HCT116 (cell line): ENCODE measurements at regions not wholly inside any gene's neighbourhood (a gene's known extent, or its start where the extent isn't known, plus 50 kb on each side); places are given as distances from the start of the nearest gene placed in this dataset.

Experiments used
- ATAC-seq: fragments of 200-7000 bp; cut with Tn5 transposase; 2 replicates; pipeline ENCODE4 v1.9.1; 2020; ENCODE audit warnings: mild to moderate bottlenecking, moderate library complexity
- BruUV-seq: library from RNA; stranded (reverse); fragments of 400-500 nt; replicated peaks from 2 replicates; lab custom pipeline; 2021; lab: Mats Ljungman, UMichigan
- CTCF ChIA-PET: fragments of 300-600 bp; sonication (Branson Sonifier 250); formaldehyde crosslinking; loops from one replicate; lab custom pipeline; 2021; ENCODE audit warnings: antibody characterized with exemption; lab: Charles Lee
- POLR2A ChIA-PET: fragments of 300-600, 350-600 bp; sonication (Branson Sonifier 250); formaldehyde crosslinking; loops from one replicate; lab custom pipeline; 2021; ENCODE audit warnings: antibody characterized with exemption; lab: Charles Lee
- RAD21 ChIA-PET, 2 experiments: fragments of 300-600 bp; sonication (Branson Sonifier 250); formaldehyde crosslinking; loops; one replicate each; lab custom pipeline; 2023; ENCODE audit warnings: low total read pairs in 2 of 2; ENCODE audit not compliant: uncharacterized antibody in 2 of 2, unreplicated experiment in 2 of 2, low non-redundant PET in 1 of 2; lab: Charles Lee
- DNase-seq: peaks from one replicate; pipeline ENCODE4 v3.0.0-alpha.2; 2010; ENCODE audit warnings: low read depth, low spot score
- H2AFZ ChIP-seq: fragments of 200-600 bp; shearing (Covaris generic), sonication (generic); 2 replicates; pipeline ENCODE4 v1.6.1; 2017; ENCODE audit warnings: low read depth, mixed run types, mixed read lengths, antibody characterized with exemption, low read length; ENCODE audit not compliant: poor library complexity, severe bottlenecking
- H3K27ac ChIP-seq: 2 replicates; pipeline ENCODE4 v1.5.1; 2012; ENCODE audit warnings: low read depth, low read length
- H3K27me3 ChIP-seq: fragments of 200-600 bp; sonication (generic); 2 replicates; pipeline ENCODE4 v1.6.1; 2016; ENCODE audit warnings: mixed run types, low read length, mixed read lengths; ENCODE audit not compliant: insufficient read depth
- H3K36me3 ChIP-seq, 2 experiments: fragments of 200-500 bp in 1 of 2; fragments of 200-600 bp in 1 of 2; sonication (Bioruptor generic) in 1 of 2; sonication (generic) in 1 of 2; 2 replicates each; pipeline versions ENCODE4 v1.5.1 to v1.6.1; 2014 to 2016; ENCODE audit warnings: low read length in 2 of 2, inconsistent platforms in 1 of 2, mixed read lengths in 1 of 2, mixed run types in 1 of 2; ENCODE audit not compliant: insufficient read depth in 2 of 2, control insufficient read depth in 1 of 2
- H3K4me1 ChIP-seq, 2 experiments: fragments of 200-600 bp in 1 of 2; sonication (generic) in 1 of 2; 2 replicates each; pipeline versions ENCODE4 v1.5.1 to v1.6.1; 2012 to 2017; ENCODE audit warnings: low read length in 2 of 2, inconsistent platforms in 1 of 2, mild to moderate bottlenecking in 1 of 2, mixed read lengths in 1 of 2, mixed run types in 1 of 2, moderate library complexity in 1 of 2; ENCODE audit not compliant: insufficient read depth in 2 of 2, control insufficient read depth in 1 of 2
- H3K4me2 ChIP-seq: fragments of 200-600 bp; sonication (generic); 2 replicates; pipeline ENCODE4 v1.6.1; 2017; ENCODE audit warnings: mixed run types, low read length, mixed read lengths
- H3K4me3 ChIP-seq, 2 experiments: fragments of 200-600 bp in 1 of 2; sonication (generic) in 1 of 2; replicated peaks in 1 of 2; 2 replicates each; pipeline ENCODE4 v1.5.1; 2011 to 2016; ENCODE audit warnings: low read length in 2 of 2, control low read depth in 1 of 2, low read depth in 1 of 2, mild to moderate bottlenecking in 1 of 2, mixed read lengths in 1 of 2, mixed run types in 1 of 2
- H3K79me2 ChIP-seq: fragments of 200-600 bp; sonication (generic); 2 replicates; pipeline ENCODE4 v1.6.1; 2017; ENCODE audit warnings: mild to moderate bottlenecking, mixed run types, low read length, moderate library complexity, mixed read lengths; ENCODE audit not compliant: insufficient read depth
- H3K9ac ChIP-seq: fragments of 200-600 bp; sonication (generic); 2 replicates; pipeline ENCODE4 v1.6.1; 2016; ENCODE audit warnings: low read length, mixed read lengths
- H3K9me2 ChIP-seq: fragments of 200-600 bp; sonication (generic), shearing (Covaris generic); 2 replicates; pipeline ENCODE4 v1.6.1; 2017; ENCODE audit warnings: mixed run types, mild to moderate bottlenecking, moderate library complexity; ENCODE audit not compliant: insufficient read depth
- H3K9me3 ChIP-seq, 2 experiments: fragments of 200-500 bp in 1 of 2; fragments of 200-600 bp in 1 of 2; sonication (Bioruptor generic) in 1 of 2; sonication (generic) in 1 of 2; 2 replicates each; pipeline ENCODE4 v1.6.1; 2014 to 2017; ENCODE audit warnings: low read length in 2 of 2, mixed read lengths in 2 of 2, inconsistent platforms in 1 of 2, low read depth in 1 of 2, mild to moderate bottlenecking in 1 of 2, mixed run types in 1 of 2, moderate library complexity in 1 of 2; ENCODE audit not compliant: control insufficient read depth in 1 of 2, insufficient read depth in 1 of 2
- H4K20me1 ChIP-seq: fragments of 200-600 bp; sonication (generic), shearing (Covaris generic); 2 replicates; pipeline ENCODE4 v1.6.1; 2017; ENCODE audit warnings: mixed run types, mild to moderate bottlenecking, moderate library complexity; ENCODE audit not compliant: insufficient read depth
- ATF3 ChIP-seq: IDR thresholded peaks from 2 replicates; pipeline ENCODE4 v1.6.1; 2012
- CTCF ChIP-seq, 3 experiments: fragments of 200-600 bp in 1 of 3; sonication (generic) in 1 of 3; IDR thresholded peaks in 2 of 3; conservative IDR thresholded peaks in 1 of 3; 2 replicates each; pipeline ENCODE4 v1.5.1; 2012 to 2017; ENCODE audit warnings: low read depth in 2 of 3, low read length in 2 of 3, antibody characterized with exemption in 1 of 3, borderline replicate concordance in 1 of 3, control low read depth in 1 of 3, mild to moderate bottlenecking in 1 of 3, mixed read lengths in 1 of 3, mixed run types in 1 of 3, moderate library complexity in 1 of 3; ENCODE audit not compliant: insufficient read depth in 1 of 3
- ELF1 ChIP-seq: IDR thresholded peaks from 2 replicates; pipeline ENCODE4 v1.6.1; 2012; ENCODE audit warnings: low read depth, borderline replicate concordance
- EZH2 ChIP-seq: fragments of 200-600 bp; sonication (generic); IDR thresholded peaks from 2 replicates; pipeline ENCODE4 v1.6.1; 2017; ENCODE audit warnings: antibody characterized with exemption, mixed run types
- EZH2phosphoT487 ChIP-seq: fragments of 200-600 bp; IDR thresholded peaks from 2 replicates; pipeline ENCODE4 v1.6.1; 2018; ENCODE audit warnings: antibody characterized with exemption, borderline replicate concordance
- JUND ChIP-seq: IDR thresholded peaks from 2 replicates; pipeline ENCODE4 v1.6.1; 2012
- YY1 ChIP-seq: IDR thresholded peaks from 2 replicates; pipeline ENCODE4 v1.6.1; 2011; ENCODE audit warnings: low read length, low read depth, moderate library complexity, mild to moderate bottlenecking; ENCODE audit not compliant: insufficient replicate concordance; ENCODE audit errors: extremely low read depth
- ZBTB33 ChIP-seq: IDR thresholded peaks from 2 replicates; pipeline ENCODE4 v1.6.1; 2011; ENCODE audit warnings: mild to moderate bottlenecking, low read length, moderate library complexity; ENCODE audit not compliant: insufficient replicate concordance; ENCODE audit errors: extremely low read depth
- ZFX ChIP-seq: fragments of 450-650 bp; IDR thresholded peaks from 2 replicates; pipeline ENCODE4 v1.6.1; 2017
- intact Hi-C: fragments of 100-400 bp; cut with micrococcal nuclease; formaldehyde crosslinking; loops from 2 replicates; pipeline ENCODE4 v1.10.0; 2022

- CTCF ChIA-PET = no interaction called here
- no peak for ATAC-seq
- TF ChIP-seq ATF3 = no peak
- no peak for TF ChIP-seq YY1
- TF ChIP-seq ZBTB33 = no peak
- TF ChIP-seq EZH2 = no peak
- TF ChIP-seq EZH2phosphoT487 = no peak
- no peak for TF ChIP-seq JUND
- no peak for TF ChIP-seq ZFX
- H3K79me2 ChIP-seq = no peaks in the 10 kb centered on the region
- DNase-seq = no peak
- H3K4me1 ChIP-seq = no peaks in the 10 kb centered on the region
- no TSS peak for BruUV-seq
- H3K4me3 ChIP-seq = no peak overlapping the region
- no peak overlapping the region for H3K27ac ChIP-seq
- POLR2A ChIA-PET = no interaction called here
- no peaks in the 10 kb centered on the region for H4K20me1 ChIP-seq
- intact Hi-C loops = no loop called here
- H3K9me3 ChIP-seq = no peaks in the 10 kb centered on the region
- no peaks in the 10 kb centered on the region for H3K36me3 ChIP-seq
- no peak overlapping the region for H2AFZ ChIP-seq
- RAD21 ChIA-PET = no interaction called here
- H3K9me2 ChIP-seq = no peaks in the 10 kb centered on the region
- H3K27me3 ChIP-seq = 0 out of 2 replicates have a peak, but pooled peaks cover 4% of the 10 kb centered on the region
- H3K4me2 ChIP-seq = no peak overlapping the region
- no peak overlapping the region for H3K9ac ChIP-seq
Measured at GRCh38 chr2:239734436-239735005, 290.6 kb downstream of the NDUFA10 start.

GRCh38 chr2:239732666-239733010 lies 292.5 kb downstream of the NDUFA10 start:
- H3K4me2 ChIP-seq = no peak overlapping the region
- ATAC-seq = no peak
- H4K20me1 ChIP-seq = no peaks in the 10 kb centered on the region
- H3K9me2 ChIP-seq = no peaks in the 10 kb centered on the region
- H3K79me2 ChIP-seq = no peaks in the 10 kb centered on the region
- no peaks in the 10 kb centered on the region for H3K36me3 ChIP-seq
- RAD21 ChIA-PET = no interaction called here
- TF ChIP-seq YY1 (no peak), CTCF (IDR thresholded peaks at IDR 0.05 in 2 of 3, conservative IDR thresholded peaks at IDR 0.05 in 1 of 3; ENCODE audit: borderline replicate concordance in 1 of 3, insufficient read depth in 1 of 3, low read depth in 2 of 3, low read length in 2 of 3) (no peak), ELF1 (no peak)
- TF ChIP-seq, all 23 proteins: peak for 0
- CTCF ChIA-PET = no interaction called here
- no peak for DNase-seq
- POLR2A ChIA-PET = no interaction called here
- H3K9ac ChIP-seq = no peak overlapping the region
- H3K27ac ChIP-seq = no peak overlapping the region
- H2AFZ ChIP-seq = no peak overlapping the region
- no peaks in the 10 kb centered on the region for H3K9me3 ChIP-seq
- BruUV-seq = no TSS peak
- no peaks in the 10 kb centered on the region for H3K4me1 ChIP-seq
- H3K4me3 ChIP-seq = no peak overlapping the region
- H3K27me3 ChIP-seq = 0 out of 2 replicates have a peak, but pooled peaks cover 4% of the 10 kb centered on the region
- intact Hi-C loops = no loop called here
